ENCODE measurements at regions not wholly inside any gene's neighbourhood (a gene's known extent, or its start where the extent isn't known, plus 50 kb on each side); places are given as distances from the start of the nearest gene placed in this dataset.
"Not testable (repeated sequence)": the region's sequence is repeated elsewhere in the genome, so short reads cannot be mapped to it uniquely, and the experiment has no call there.

DNA sequence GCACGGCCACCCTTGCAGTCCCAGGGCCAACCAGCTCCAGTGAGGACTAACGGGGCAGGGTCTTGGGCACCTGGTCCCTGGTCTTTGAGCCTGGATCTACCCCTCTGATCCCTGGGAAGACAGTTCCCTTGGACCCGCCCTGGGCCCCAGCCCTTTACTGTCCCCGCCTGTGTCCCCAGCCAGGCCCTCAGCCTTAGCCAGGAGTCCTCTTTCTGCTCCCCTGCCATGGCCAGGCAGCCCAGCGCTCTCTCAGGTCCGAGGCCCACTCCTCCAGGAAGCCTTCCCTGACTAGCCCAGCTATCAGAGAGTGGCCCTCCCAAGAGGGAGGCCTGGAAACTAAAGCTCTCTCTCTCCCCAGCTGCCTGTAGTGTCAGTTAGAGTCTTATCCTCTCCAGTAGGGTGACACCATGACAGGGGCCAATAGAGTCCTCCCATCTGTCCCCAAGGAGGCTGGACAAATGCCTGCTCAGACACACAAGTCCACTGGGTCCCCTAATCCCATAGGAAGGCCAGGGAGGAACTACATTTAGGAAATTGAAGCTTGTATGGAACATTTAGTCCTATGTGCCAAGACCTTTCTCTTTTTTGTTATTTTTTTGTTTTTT is 87.8 kb downstream of the NSUN5 start:
- in situ Hi-C loops (cut with MboI; ENCODE audit: low sequenced_read_pairs); BruUV-seq (replicated peaks): not testable (repeated sequence)

GRCh38 chr7:73220357-73220756 is 88.3 kb downstream of the NSUN5 start:
- H2AK9ac ChIP-seq (replicated peaks; ENCODE audit: low read depth, low read length, poor library complexity); H3K14ac ChIP-seq (replicated peaks; ENCODE audit: low read depth, low read length); H3K4me1 ChIP-seq (ENCODE audit: control insufficient read depth, insufficient read depth, low read length); H3K9me1 ChIP-seq (ENCODE audit: insufficient read depth, low read length); intact Hi-C loops (cut with micrococcal nuclease); H2AK5ac ChIP-seq (ENCODE audit: low read depth, low read length); H3K4me2 ChIP-seq (ENCODE audit: low read depth, low read length); H4K20me1 ChIP-seq (ENCODE audit: insufficient read depth, low read length); dilution Hi-C loops (cut with HindIII; ENCODE audit: low sequenced_read_pairs, unreplicated experiment); H3K36me3 ChIP-seq (ENCODE audit: control insufficient read depth, insufficient read depth, low read length); H3K4ac ChIP-seq (ENCODE audit: low read depth, low read length); H3K56ac ChIP-seq (ENCODE audit: extremely low read depth, insufficient read depth, low read length); H2BK15ac ChIP-seq (ENCODE audit: low read depth, low read length); H3K27ac ChIP-seq (ENCODE audit: insufficient read depth, low read length); in situ Hi-C loops (cut with MboI; ENCODE audit: low sequenced_read_pairs); BruUV-seq (replicated peaks); H3K27me3 ChIP-seq (ENCODE audit: control insufficient read depth, insufficient read depth, low read length); POLR2A ChIA-PET (ENCODE audit: unreplicated experiment); H2BK5ac ChIP-seq (ENCODE audit: low read depth, low read length, poor library complexity, severe bottlenecking); CTCF ChIA-PET; H3K4me3 ChIP-seq (ENCODE audit: insufficient read depth, low read depth, low read length); H4K5ac ChIP-seq (ENCODE audit: low read depth, low read length); H4K91ac ChIP-seq (ENCODE audit: insufficient read depth, low read depth, low read length); H2AFZ ChIP-seq (replicated peaks; ENCODE audit: low read length, poor library complexity); H2BK20ac ChIP-seq (ENCODE audit: low read depth, low read length); H4K8ac ChIP-seq (ENCODE audit: low read depth in 2 of 2, low read length in 2 of 2); H3K18ac ChIP-seq (ENCODE audit: low read depth, low read length); H3K23ac ChIP-seq (ENCODE audit: low read depth, low read length); ATAC-seq (ENCODE audit: low read depth); H3K9ac ChIP-seq (ENCODE audit: low read depth, low read length); H3K79me1 ChIP-seq (ENCODE audit: low read depth in 1 of 2, low read length in 2 of 2); DNase-seq; H3K9me3 ChIP-seq (ENCODE audit: control insufficient read depth, insufficient read depth, low read length); H2BK120ac ChIP-seq (ENCODE audit: low read depth, low read length): not testable (repeated sequence)
- WGBS, 2 experiments (ENCODE audit: extremely low coverage in 2 of 2, insufficient read length in 1 of 2) = no CpG with 5 or more reads among the region's 15 CpGs

More for the DNA sequence above, 87.8 kb downstream of the NSUN5 start:
- H2AFZ ChIP-seq (replicated peaks; ENCODE audit: low read length, poor library complexity); H3K4me3 ChIP-seq (ENCODE audit: insufficient read depth, low read depth, low read length); H2AK5ac ChIP-seq (ENCODE audit: low read depth, low read length); H3K27ac ChIP-seq (ENCODE audit: insufficient read depth, low read length); POLR2A ChIA-PET (ENCODE audit: unreplicated experiment); H2BK5ac ChIP-seq (ENCODE audit: low read depth, low read length, poor library complexity, severe bottlenecking); H2BK20ac ChIP-seq (ENCODE audit: low read depth, low read length); H4K8ac ChIP-seq (ENCODE audit: low read depth in 2 of 2, low read length in 2 of 2); H2BK15ac ChIP-seq (ENCODE audit: low read depth, low read length); dilution Hi-C loops (cut with HindIII; ENCODE audit: low sequenced_read_pairs, unreplicated experiment); H3K18ac ChIP-seq (ENCODE audit: low read depth, low read length); H2BK120ac ChIP-seq (ENCODE audit: low read depth, low read length); H3K4me2 ChIP-seq (ENCODE audit: low read depth, low read length); intact Hi-C loops (cut with micrococcal nuclease); H3K79me1 ChIP-seq (ENCODE audit: low read depth in 1 of 2, low read length in 2 of 2); DNase-seq; H3K9ac ChIP-seq (ENCODE audit: low read depth, low read length); H3K36me3 ChIP-seq (ENCODE audit: control insufficient read depth, insufficient read depth, low read length); H3K14ac ChIP-seq (replicated peaks; ENCODE audit: low read depth, low read length); H4K20me1 ChIP-seq (ENCODE audit: insufficient read depth, low read length); H3K56ac ChIP-seq (ENCODE audit: extremely low read depth, insufficient read depth, low read length); H4K91ac ChIP-seq (ENCODE audit: insufficient read depth, low read depth, low read length); H3K9me1 ChIP-seq (ENCODE audit: insufficient read depth, low read length); ATAC-seq (ENCODE audit: low read depth); H2AK9ac ChIP-seq (replicated peaks; ENCODE audit: low read depth, low read length, poor library complexity); H4K5ac ChIP-seq (ENCODE audit: low read depth, low read length); CTCF ChIA-PET; H3K23ac ChIP-seq (ENCODE audit: low read depth, low read length); H3K27me3 ChIP-seq (ENCODE audit: control insufficient read depth, insufficient read depth, low read length); H3K4me1 ChIP-seq (ENCODE audit: control insufficient read depth, insufficient read depth, low read length); H3K9me3 ChIP-seq (ENCODE audit: control insufficient read depth, insufficient read depth, low read length); H3K4ac ChIP-seq (ENCODE audit: low read depth, low read length): not testable (repeated sequence)
- no CpG with 5 or more reads among the region's 6 CpGs for WGBS, 2 experiments (ENCODE audit: extremely low coverage in 2 of 2, insufficient read length in 1 of 2)

Data from IMR-90 (cell line).